ENCODE measurements at regions not wholly inside any gene's neighbourhood (a gene's known extent, or its start where the extent isn't known, plus 50 kb on each side); places are given as distances from the start of the nearest gene placed in this dataset.

DNA sequence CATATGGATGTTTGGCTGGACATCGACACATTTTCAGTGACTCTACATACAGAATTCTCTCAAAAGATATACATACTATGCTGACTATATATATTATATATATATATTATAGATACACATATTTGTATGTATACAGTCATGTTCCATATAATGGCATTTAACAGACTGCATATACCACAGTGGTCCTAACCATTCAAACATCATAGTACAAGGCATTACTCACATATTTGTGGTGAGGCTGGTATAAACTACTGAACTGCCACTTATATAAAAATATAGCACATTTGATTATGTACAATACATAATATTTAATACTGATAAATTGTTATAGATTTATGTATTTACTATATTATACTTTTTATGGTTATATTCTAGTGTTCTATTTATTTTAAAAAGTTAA, 168.5 kb downstream of the IL15 start:
- TF ChIP-seq, protein P1, sequence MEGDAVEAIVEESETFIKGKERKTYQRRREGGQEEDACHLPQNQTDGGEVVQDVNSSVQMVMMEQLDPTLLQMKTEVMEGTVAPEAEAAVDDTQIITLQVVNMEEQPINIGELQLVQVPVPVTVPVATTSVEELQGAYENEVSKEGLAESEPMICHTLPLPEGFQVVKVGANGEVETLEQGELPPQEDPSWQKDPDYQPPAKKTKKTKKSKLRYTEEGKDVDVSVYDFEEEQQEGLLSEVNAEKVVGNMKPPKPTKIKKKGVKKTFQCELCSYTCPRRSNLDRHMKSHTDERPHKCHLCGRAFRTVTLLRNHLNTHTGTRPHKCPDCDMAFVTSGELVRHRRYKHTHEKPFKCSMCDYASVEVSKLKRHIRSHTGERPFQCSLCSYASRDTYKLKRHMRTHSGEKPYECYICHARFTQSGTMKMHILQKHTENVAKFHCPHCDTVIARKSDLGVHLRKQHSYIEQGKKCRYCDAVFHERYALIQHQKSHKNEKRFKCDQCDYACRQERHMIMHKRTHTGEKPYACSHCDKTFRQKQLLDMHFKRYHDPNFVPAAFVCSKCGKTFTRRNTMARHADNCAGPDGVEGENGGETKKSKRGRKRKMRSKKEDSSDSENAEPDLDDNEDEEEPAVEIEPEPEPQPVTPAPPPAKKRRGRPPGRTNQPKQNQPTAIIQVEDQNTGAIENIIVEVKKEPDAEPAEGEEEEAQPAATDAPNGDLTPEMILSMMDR (IDR thresholded peaks at IDR 0.05) = no peak
- TF ChIP-seq POLR2A (IDR thresholded peaks at IDR 0.05) = no peak

Measured in right lobe of liver (tissue), 4 donors.